K562 (cell line): ENCODE measurements at regions not wholly inside any gene's neighbourhood (a gene's known extent, or its start where the extent isn't known, plus 50 kb on each side); places are given as distances from the start of the nearest gene placed in this dataset.

Source experiments
- ATF3 ChIP-seq, 2 experiments: fragments of 450-650 bp in 1 of 2; sonication (generic) in 1 of 2; formaldehyde crosslinking in 1 of 2; IDR thresholded peaks in 1 of 2; conservative IDR thresholded peaks in 1 of 2; 2 replicates each; pipeline versions ENCODE4 v1.6.1 to v1.8.1; 2016 to 2023; ENCODE audit warnings: mild to moderate bottlenecking in 2 of 2, moderate library complexity in 2 of 2, inconsistent platforms in 1 of 2, missing genetic modification reagents in 1 of 2
- CHAMP1 ChIP-seq: fragments of 450-650 bp; IDR thresholded peaks from 2 replicates; pipeline ENCODE4 v1.6.1; 2016; ENCODE audit warnings: mild to moderate bottlenecking
- KDM4B ChIP-seq, 2 experiments: fragments of 450-650 bp in 1 of 2; sonication (generic) in 1 of 2; IDR thresholded peaks; 2 replicates each; pipeline ENCODE4 v1.6.1; 2016 to 2017; ENCODE audit warnings: borderline replicate concordance in 2 of 2, antibody characterized with exemption in 1 of 2, low read depth in 1 of 2, mild to moderate bottlenecking in 1 of 2
- NBN ChIP-seq: fragments of 450-650 bp; IDR thresholded peaks from 2 replicates; pipeline ENCODE4 v1.6.1; 2016; ENCODE audit warnings: low read depth, mild to moderate bottlenecking
- VEZF1 ChIP-seq: fragments of 200-800 bp; sonication (Bioruptor generic); IDR thresholded peaks from 2 replicates; pipeline ENCODE4 v1.6.1; 2017; ENCODE audit warnings: missing genetic modification characterization, missing compliant biosample characterization
- ZNF431 ChIP-seq: sonication (generic); formaldehyde crosslinking; IDR thresholded peaks from 2 replicates; pipeline ENCODE4 v1.8.0; 2022; ENCODE audit warnings: mild to moderate bottlenecking, missing genetic modification reagents
- ZNF830 ChIP-seq: fragments of 250-450 bp; sonication (Bioruptor Pico); IDR thresholded peaks from 2 replicates; pipeline ENCODE4 v1.5.0; 2021; ENCODE audit warnings: mild to moderate bottlenecking

- TF ChIP-seq NBN (no peak), VEZF1 (CRISPR knock-in tag) (no peak), ZNF830 (CRISPR knock-in tag) (no peak), CHAMP1 (no peak), ATF3 (IDR thresholded peaks at IDR 0.05) (no peak), ATF3 (CRISPR knock-in tag; conservative IDR thresholded peaks at IDR 0.05) (no peak), ZNF431 (CRISPR knock-in tag) (no peak), KDM4B (IDR thresholded peaks at IDR 0.05; ENCODE audit: borderline replicate concordance in 2 of 2, low read depth in 1 of 2) (no peak)
Observed at GRCh38 chr16:79895917-79896203, 295.3 kb upstream of the MAF start (continued).
